Activated CD8-positive, alpha-beta T cell treated with anti-CD3 and anti-CD28 coated beads for 36 hours (primary cell): ENCODE measurements at regions not wholly inside any gene's neighbourhood (a gene's known extent, or its start where the extent isn't known, plus 50 kb on each side); places are given as distances from the start of the nearest gene placed in this dataset.

Source experiments
- ATAC-seq: fragments of 200-7000 bp; cut with Tn5 transposase; one replicate; pipeline ENCODE4 v1.10.0; 2021; ENCODE audit warnings: mild to moderate bottlenecking, moderate library complexity
- CTCF ChIA-PET: fragments of 350-600 bp; sonication (Branson Sonifier 250); formaldehyde crosslinking; loops from one replicate; lab custom pipeline; 2021; ENCODE audit warnings: antibody characterized with exemption; lab: Charles Lee
- POLR2A ChIA-PET: fragments of 350-600 bp; sonication (Branson Sonifier 250); formaldehyde crosslinking; loops from one replicate; lab custom pipeline; 2021; ENCODE audit warnings: antibody characterized with exemption; lab: Charles Lee
- DNase-seq: peaks from one replicate; pipeline ENCODE4 v3.0.0-alpha.2; 2020
- H3K27ac Mint-ChIP-seq: one replicate; pipeline ENCODE4 v1.8.0; 2021; ENCODE audit warnings: mild to moderate bottlenecking, mixed read lengths
- H3K27me3 Mint-ChIP-seq: one replicate; pipeline ENCODE4 v1.8.0; 2021; ENCODE audit warnings: mixed read lengths
- H3K36me3 Mint-ChIP-seq: one replicate; pipeline ENCODE4 v1.8.0; 2021; ENCODE audit warnings: low read depth, mixed read lengths
- H3K4me1 Mint-ChIP-seq: one replicate; pipeline ENCODE4 v1.8.0; 2021; ENCODE audit warnings: low read depth, mixed read lengths
- H3K4me3 Mint-ChIP-seq: one replicate; pipeline ENCODE4 v1.8.0; 2021; ENCODE audit warnings: mild to moderate bottlenecking, moderate library complexity, mixed read lengths
- H3K9me3 Mint-ChIP-seq: one replicate; pipeline ENCODE4 v1.8.0; 2021; ENCODE audit warnings: mixed read lengths
- CTCF ChIP-seq: fragments of 200-600 bp; IDR thresholded peaks from one replicate; pipeline ENCODE4 v1.8.0; 2022; ENCODE audit warnings: antibody characterized with exemption, mild to moderate bottlenecking
- intact Hi-C: fragments of 100-400 bp; cut with micrococcal nuclease; formaldehyde crosslinking; loops from one replicate; pipeline ENCODE4 v1.10.0; 2022

- ChIA-PET CTCF (no interaction called here), POLR2A (no interaction called here)
- no peak for DNase-seq
- intact Hi-C loops: no loop called here
- TF ChIP-seq CTCF: no peak
- Mint-ChIP-seq H3K27me3 (peaks cover 4% of the 10 kb centered on the region), H3K9me3 (peaks cover 9% of the 10 kb centered on the region), H3K4me3 (no peak overlapping the region), H3K36me3 (no peaks in the 10 kb centered on the region), H3K4me1 (no peaks in the 10 kb centered on the region), H3K27ac (no peak overlapping the region)
- no peak for ATAC-seq
These were observed 467.4 kb downstream of the TYW1 start for GRCh38 chr7:67463983-67464382.

- no peak for TF ChIP-seq CTCF
- H3K36me3 Mint-ChIP-seq: no peaks in the 10 kb centered on the region
- intact Hi-C loops: no loop called here
- H3K9me3 Mint-ChIP-seq: peaks cover 9% of the 10 kb centered on the region
- no peak for ATAC-seq
- H3K27ac Mint-ChIP-seq: no peak overlapping the region
- CTCF ChIA-PET: no interaction called here
- H3K4me1 Mint-ChIP-seq: no peaks in the 10 kb centered on the region
- H3K4me3 Mint-ChIP-seq: no peak overlapping the region
- peaks cover 2% of the 10 kb centered on the region for H3K27me3 Mint-ChIP-seq
- POLR2A ChIA-PET: no interaction called here
- no peak for DNase-seq
These were observed 469.5 kb downstream of the TYW1 start for GRCh38 chr7:67466109-67466508.

GRCh38 chr7:67470256-67470751 lies 473.7 kb downstream of the TYW1 start:
- TF ChIP-seq CTCF: no peak
- Mint-ChIP-seq H3K27me3 (no peaks in the 10 kb centered on the region), H3K4me1 (no peaks in the 10 kb centered on the region), H3K27ac (no peak overlapping the region), H3K4me3 (no peak overlapping the region), H3K36me3 (no peaks in the 10 kb centered on the region), H3K9me3 (peaks cover 9% of the 10 kb centered on the region)
- ATAC-seq (no peak), DNase-seq (no peak)
- intact Hi-C loops: no loop called here
- CTCF ChIA-PET: no interaction called here
- POLR2A ChIA-PET: no interaction called here

- Mint-ChIP-seq H3K9me3 (peaks cover 2% of the 10 kb centered on the region), H3K4me3 (no peak overlapping the region), H3K4me1 (no peaks in the 10 kb centered on the region), H3K36me3 (no peaks in the 10 kb centered on the region), H3K27me3 (no peaks in the 10 kb centered on the region), H3K27ac (no peak overlapping the region)
- DNase-seq: no peak
- ChIA-PET CTCF (no interaction called here), POLR2A (no interaction called here)
- no peak for ATAC-seq
- TF ChIP-seq CTCF: no peak
- intact Hi-C loops: no loop called here
These were observed 478.7 kb downstream of the TYW1 start for GRCh38 chr7:67475293-67475692.

- TF ChIP-seq CTCF: no peak
- no peaks in the 10 kb centered on the region for H3K4me1 Mint-ChIP-seq
- H3K4me3 Mint-ChIP-seq: no peak overlapping the region
- intact Hi-C loops: no loop called here
- no peaks in the 10 kb centered on the region for H3K27me3 Mint-ChIP-seq
- ATAC-seq (no peak), DNase-seq (no peak)
- H3K36me3 Mint-ChIP-seq: no peaks in the 10 kb centered on the region
- CTCF ChIA-PET: no interaction called here
- peaks cover 5% of the 10 kb centered on the region for H3K9me3 Mint-ChIP-seq
- POLR2A ChIA-PET: no interaction called here
- H3K27ac Mint-ChIP-seq: no peak overlapping the region
These were observed 481.4 kb downstream of the TYW1 start for GRCh38 chr7:67478066-67478465.
